GM12874 (cell line): ENCODE measurements at regions not wholly inside any gene's neighbourhood (a gene's known extent, or its start where the extent isn't known, plus 50 kb on each side); places are given as distances from the start of the nearest gene placed in this dataset.

Experiments used
- CTCF ChIP-seq: IDR thresholded peaks from 2 replicates; pipeline ENCODE4 v1.5.1; 2011; ENCODE audit warnings: low read depth, mild to moderate bottlenecking, control low read depth, low read length, moderate library complexity; ENCODE audit not compliant: insufficient read depth

GRCh38 chr5:143547342-143547741, 143.9 kb upstream of the NR3C1 start:
- TF ChIP-seq CTCF: no peak

GRCh38 chr5:143546394-143546793, 142.9 kb upstream of the NR3C1 start:
- no peak for TF ChIP-seq CTCF

DNA sequence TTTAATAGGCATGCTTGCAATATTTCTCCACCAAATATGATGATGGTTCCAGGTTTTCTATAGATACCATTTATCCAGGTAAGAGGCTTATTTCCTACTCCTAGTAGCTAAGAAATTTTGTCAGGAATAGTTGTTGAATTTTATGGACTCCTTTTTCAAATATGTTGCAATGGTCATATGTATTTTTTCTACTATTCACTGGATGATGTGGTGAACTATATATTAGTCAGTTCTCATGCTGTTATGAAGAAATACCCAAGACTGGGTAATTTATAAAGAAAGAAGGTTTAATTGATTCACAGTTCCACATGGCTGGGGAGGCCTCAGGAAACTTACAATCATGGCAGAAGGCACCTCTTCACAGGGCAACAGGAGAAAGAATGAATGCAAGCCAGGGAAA, 141.1 kb upstream of the NR3C1 start:
- no peak for TF ChIP-seq CTCF

DNA sequence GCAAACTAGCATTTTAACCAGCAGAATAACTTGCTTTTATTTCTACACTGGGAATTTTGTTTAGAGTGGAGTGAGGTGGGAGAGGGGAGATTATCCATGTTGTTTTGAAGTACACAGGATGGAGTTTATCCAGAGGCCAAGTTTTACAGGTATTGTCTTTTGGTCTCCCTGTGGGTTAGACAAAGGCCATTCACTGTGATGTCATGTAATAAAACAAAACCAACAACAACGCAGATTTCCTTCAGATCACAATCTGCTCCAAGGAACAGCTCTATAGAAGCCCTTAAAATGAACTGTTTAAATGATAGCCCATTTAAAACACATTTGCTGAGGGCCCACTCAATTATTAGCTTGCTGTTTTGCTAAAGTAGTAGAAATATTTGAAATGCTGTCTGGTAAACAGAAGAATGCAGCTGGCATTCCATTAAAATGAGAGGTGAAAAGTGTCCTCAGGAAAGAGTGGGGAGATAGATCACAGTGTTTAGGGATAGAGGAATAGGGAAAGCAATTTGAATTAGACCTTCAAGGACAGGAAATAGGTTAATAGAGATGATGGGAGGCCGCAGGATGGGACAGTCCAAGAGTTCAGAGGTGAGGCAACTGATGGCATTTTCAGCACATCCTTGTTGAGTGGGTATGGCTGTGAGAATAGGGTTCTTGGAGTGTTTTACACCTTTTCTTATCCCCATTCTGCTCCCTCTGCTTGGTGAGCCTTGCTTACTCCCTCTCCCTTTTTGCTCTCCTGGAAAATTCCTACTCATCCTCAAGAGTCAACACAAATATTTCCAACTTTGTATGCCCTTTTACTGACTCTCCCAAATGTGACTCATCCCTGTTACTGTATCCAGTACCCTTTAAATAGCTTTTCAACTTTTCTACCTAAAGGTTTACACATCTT, 140.1 kb upstream of the NR3C1 start:
- no peak for TF ChIP-seq CTCF

- no peak for TF ChIP-seq CTCF
These were observed 139.3 kb upstream of the NR3C1 start for GRCh38 chr5:143542798-143543144.

DNA sequence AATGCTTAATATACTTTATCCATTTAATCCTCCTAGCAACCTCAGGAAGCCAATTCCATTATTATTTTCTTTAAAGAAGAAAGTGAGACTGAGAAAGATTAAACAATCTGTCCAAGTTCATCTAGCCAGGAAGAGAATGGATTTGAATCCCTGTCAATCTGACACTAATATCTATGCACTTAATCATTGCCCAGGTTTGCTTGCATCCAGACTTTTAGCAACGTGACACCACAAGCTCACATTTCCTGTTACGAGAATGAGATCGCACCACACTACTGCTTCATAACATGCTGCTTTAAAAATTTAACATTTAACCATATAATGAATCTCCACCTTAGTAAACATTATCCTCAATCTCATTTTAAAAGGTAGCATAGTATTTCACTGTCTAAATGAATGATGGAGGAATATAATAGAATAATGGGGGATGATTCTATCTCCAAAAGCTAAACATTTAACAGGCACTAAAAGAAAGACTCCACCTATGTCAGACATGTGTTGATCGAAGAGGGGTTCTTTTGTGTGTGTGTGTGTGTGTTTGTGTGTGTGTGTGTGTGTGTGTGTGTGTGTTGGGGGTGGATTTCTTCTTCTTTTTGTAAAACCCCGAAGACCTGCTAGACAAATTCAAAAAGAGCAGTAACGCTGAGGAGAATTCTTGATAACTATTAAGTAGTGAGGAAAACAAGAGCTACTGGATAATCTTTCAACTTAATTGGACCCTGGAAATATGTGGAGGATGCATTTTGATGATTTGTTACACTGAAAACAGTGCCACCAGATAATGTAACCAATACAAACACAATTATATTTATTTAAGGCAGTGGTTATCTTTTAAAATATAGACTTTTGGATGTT, 138.7 kb upstream of the NR3C1 start:
- TF ChIP-seq CTCF: no peak

DNA sequence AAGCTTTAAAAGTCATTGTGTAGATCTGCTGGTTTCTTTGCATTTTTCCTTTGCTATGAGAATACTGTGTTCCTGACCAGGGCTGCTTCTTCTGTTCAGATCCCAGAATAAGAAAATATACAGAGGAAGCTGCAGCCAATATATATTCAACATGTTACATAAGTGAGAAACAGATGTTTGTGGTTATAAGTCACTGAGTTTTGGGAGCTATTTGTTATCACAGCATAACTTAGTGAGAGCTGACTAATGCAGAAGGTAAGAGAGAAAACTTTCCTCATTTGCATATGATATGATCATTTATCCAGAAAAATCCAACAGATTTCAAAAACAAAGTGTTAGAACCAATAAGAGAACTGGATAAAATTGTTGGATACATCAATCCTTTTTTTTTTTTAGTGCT, 136.3 kb upstream of the NR3C1 start:
- no peak for TF ChIP-seq CTCF
